Activated naive CD4-positive, alpha-beta T cell treated with anti-CD3 and anti-CD28 coated beads, Interleukin-2, amount 50 U/mL, for 72 hours (primary cell): ENCODE measurements at regions not wholly inside any gene's neighbourhood (a gene's known extent, or its start where the extent isn't known, plus 50 kb on each side); places are given as distances from the start of the nearest gene placed in this dataset.

Experiments
- ATAC-seq, 2 donors: fragments of 150-1000 bp; cut with Tn5 transposase; 2 replicates each; pipeline ENCODE4 v1.10.0; 2021; ENCODE audit warnings: mild to moderate bottlenecking in 2 of 2, moderate library complexity in 2 of 2
- DNase-seq, 2 donors: peaks; one replicate each; pipeline ENCODE4 v3.0.0; 2021 to 2022; ENCODE audit warnings: low spot score in 2 of 2
- H3K27ac Mint-ChIP-seq, 2 donors: one replicate each; pipeline ENCODE4 v1.8.0; 2022; ENCODE audit warnings: mild to moderate bottlenecking in 2 of 2, mixed read lengths in 2 of 2
- H3K36me3 Mint-ChIP-seq, 2 donors: one replicate each; pipeline ENCODE4 v1.8.0; 2022; ENCODE audit warnings: mixed read lengths in 2 of 2
- H3K9me3 Mint-ChIP-seq, 2 donors: one replicate each; pipeline ENCODE4 v1.8.0; 2022; ENCODE audit warnings: mixed read lengths in 2 of 2

DNA sequence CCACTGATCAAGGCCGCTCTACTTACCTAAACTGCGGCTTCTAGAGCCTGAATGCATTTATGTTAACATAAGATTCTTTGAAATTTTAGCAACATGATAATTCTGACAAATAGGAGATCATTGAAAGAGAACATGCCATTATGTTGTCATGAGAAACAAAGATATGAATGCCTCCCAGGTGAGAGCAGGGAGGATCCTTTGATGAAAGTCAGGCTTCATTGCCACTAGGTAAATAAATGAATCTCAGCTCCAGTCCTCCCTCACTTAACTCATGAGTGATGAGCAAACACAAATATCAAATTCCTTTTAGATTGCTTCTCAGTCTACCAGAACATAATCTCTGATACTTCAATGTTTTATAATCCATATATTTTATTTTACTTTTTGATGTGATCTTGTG, 463.2 kb upstream of the CDH7 start:
- Mint-ChIP-seq H3K27ac (no peak overlapping the region), H3K36me3 (no peaks in the 10 kb centered on the region), H3K9me3 (peaks cover 22 to 24% of the 10 kb centered on the region in 2 donors)
- DNase-seq (no peak), ATAC-seq (no peak)

- DNase-seq (no peak), ATAC-seq (no peak)
- Mint-ChIP-seq H3K27ac (no peak overlapping the region), H3K9me3 (peaks cover 26 to 29% of the 10 kb centered on the region in 2 donors), H3K36me3 (peaks cover 0 to 9% of the 10 kb centered on the region in 2 donors)
Observed at GRCh38 chr18:65282096-65282495, 468.7 kb upstream of the CDH7 start.

- DNase-seq (no peak), ATAC-seq (no peak)
- peaks cover 0 to 9% of the 10 kb centered on the region in 2 donors for H3K36me3 Mint-ChIP-seq
- peaks cover 19 to 20% of the 10 kb centered on the region in 2 donors for H3K9me3 Mint-ChIP-seq
- H3K27ac Mint-ChIP-seq = no peak overlapping the region
Observed at GRCh38 chr18:65279668-65280305, 471.0 kb upstream of the CDH7 start.

DNA sequence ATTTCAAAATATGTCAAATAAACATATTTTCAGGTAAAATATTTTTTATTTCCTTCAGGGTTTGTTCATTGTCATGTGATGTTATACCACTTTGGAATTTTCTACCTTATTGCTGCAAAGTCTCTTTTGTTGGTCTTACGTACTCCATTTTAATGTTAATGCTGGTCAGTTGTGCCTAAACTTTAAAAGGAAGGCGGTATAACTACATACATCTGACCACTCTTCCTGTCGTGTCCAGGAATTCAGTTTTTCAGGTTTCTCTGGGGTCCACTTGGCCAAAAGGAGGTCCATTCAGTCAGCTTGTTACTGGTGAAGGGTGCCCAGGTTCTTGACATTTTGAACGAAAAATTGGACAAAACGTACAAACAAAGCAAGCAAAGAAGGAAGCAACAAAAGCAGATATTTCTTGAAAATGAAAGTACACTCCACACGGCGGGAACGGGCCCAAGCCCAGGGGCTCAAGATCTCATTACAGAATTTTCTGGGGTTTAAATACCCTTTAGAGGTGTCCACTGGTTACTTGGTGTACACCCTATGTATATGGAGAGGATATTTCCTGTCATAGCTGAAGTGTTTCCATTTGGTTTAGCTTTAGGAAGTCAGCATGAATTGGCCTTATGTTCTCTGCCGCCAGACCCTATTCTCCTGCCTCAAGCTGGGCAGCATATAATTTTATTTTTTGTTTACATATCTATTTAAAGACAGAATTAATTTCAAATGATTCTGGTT, 471.7 kb upstream of the CDH7 start:
- Mint-ChIP-seq H3K9me3 (peaks cover 16 to 22% of the 10 kb centered on the region in 2 donors), H3K36me3 (peaks cover 0 to 9% of the 10 kb centered on the region in 2 donors), H3K27ac (no peak overlapping the region)
- ATAC-seq (no peak), DNase-seq (no peak)

DNA sequence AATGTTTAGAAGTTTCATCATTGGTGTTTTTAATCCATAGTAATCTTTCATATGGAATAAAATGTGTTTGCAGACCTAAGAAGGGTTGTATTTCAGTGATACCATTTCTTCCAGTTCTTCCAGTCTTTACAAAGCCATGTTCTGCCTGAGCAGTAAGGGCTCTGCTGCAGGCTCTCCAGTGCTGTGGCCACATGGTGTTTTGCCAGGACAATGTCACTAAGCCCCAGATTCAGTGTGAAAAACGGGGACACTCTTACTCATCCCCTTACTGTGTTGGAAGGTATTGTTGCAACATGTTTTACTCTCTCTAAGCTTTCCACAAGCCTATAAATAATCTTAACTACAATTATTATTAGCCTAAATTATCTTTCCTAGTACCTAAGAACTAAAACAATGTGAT, 481.4 kb upstream of the CDH7 start:
- DNase-seq (no peak), ATAC-seq (no peak)
- H3K27ac Mint-ChIP-seq = no peak overlapping the region
- H3K36me3 Mint-ChIP-seq = no peaks in the 10 kb centered on the region
- H3K9me3 Mint-ChIP-seq = peaks cover 14 to 26% of the 10 kb centered on the region in 2 donors

DNA sequence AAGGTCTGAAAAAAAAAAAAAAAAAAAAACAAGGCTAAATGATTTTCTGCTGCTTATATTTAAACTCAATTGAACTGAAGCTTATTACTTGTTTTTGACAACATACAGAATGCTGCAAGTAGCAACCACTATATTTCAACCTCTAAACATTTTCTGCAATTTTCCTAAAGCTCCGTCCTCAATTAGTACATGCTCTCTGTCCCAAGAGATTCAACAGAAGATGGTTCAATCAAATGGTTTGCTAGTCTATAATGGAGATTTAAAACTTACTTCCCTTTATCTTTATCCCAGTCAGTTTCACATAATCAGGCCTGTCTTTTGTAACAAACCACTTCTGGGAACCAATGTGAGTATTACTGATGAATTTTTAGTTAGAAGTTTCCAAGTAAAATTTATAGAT, 485.1 kb upstream of the CDH7 start:
- DNase-seq = no peak
- ATAC-seq = no peak
- Mint-ChIP-seq H3K27ac (no peak overlapping the region), H3K36me3 (no peaks in the 10 kb centered on the region), H3K9me3 (peaks cover 14 to 30% of the 10 kb centered on the region in 2 donors)

DNA sequence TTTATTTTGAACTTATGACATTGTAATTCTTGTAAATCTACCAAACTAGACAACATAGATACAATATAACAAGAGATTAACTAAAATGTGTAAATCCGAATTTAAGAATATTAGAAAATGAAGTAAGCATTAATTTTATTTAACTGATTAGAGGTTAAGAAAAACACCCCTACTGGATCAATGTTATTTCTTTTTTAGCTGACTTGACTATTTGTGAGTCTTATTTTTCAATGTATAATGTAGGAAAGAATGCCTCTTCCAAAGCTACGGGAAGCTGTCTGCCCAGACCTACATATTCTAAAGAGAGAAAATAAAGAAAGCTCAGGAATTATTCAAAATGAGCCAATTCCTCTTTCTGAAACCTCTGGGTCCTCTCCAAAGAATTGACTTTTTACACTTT, 490.8 kb upstream of the CDH7 start:
- DNase-seq (no peak), ATAC-seq (no peak)
- H3K36me3 Mint-ChIP-seq = no peaks in the 10 kb centered on the region
- peaks cover 15 to 20% of the 10 kb centered on the region in 2 donors for H3K9me3 Mint-ChIP-seq
- no peak overlapping the region for H3K27ac Mint-ChIP-seq

- Mint-ChIP-seq H3K9me3 (peaks cover 13 to 16% of the 10 kb centered on the region in 2 donors), H3K36me3 (no peaks in the 10 kb centered on the region), H3K27ac (no peak overlapping the region)
- ATAC-seq = no peak
- no peak for DNase-seq
Observed at GRCh38 chr18:65259403-65259802, 491.4 kb upstream of the CDH7 start.

DNA sequence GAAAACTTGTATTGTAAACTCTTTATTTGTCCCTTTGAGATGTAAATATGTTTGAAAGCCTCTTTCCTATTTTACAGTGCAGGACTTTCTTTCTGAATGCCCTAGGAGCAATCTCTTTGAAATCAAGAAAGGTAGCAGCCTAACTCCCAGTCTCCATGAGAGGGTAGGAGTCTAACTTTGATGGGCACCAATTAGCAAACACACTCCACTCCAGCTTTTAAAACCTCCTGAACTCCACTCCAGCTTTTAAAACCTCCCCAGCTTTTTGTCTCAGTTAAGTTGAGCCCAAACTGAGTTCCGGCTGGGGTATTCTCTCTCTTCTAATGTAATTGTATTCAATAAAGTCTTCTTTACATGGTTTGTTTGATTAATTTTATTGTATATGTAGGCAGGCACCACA, 493.7 kb upstream of the CDH7 start:
- Mint-ChIP-seq H3K9me3 (peaks cover 4 to 9% of the 10 kb centered on the region in 2 donors), H3K27ac (no peak overlapping the region), H3K36me3 (no peaks in the 10 kb centered on the region)
- ATAC-seq = no peak
- no peak for DNase-seq

DNA sequence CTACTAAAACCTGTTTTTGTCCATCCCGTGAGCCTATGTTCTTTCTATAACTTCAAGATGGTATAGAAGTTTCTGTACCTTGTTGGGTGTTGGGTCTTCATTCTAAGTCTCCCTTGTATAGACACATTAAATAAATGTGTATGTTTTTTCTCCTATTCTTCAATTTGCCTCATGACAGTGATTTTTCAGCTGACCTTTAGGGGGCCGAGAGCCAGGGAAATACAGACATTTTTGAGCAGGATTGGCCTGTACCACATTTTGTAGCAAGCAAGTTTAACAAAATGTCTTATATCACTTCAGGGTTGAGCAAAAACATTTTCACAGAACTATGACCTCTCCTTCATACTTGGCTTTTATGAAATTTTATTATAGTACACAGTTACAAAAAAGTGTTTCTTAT, 495.4 kb upstream of the CDH7 start:
- DNase-seq (no peak), ATAC-seq (no peak)
- peaks cover 4 to 9% of the 10 kb centered on the region in 2 donors for H3K9me3 Mint-ChIP-seq
- H3K36me3 Mint-ChIP-seq = no peaks in the 10 kb centered on the region
- no peak overlapping the region for H3K27ac Mint-ChIP-seq

DNA sequence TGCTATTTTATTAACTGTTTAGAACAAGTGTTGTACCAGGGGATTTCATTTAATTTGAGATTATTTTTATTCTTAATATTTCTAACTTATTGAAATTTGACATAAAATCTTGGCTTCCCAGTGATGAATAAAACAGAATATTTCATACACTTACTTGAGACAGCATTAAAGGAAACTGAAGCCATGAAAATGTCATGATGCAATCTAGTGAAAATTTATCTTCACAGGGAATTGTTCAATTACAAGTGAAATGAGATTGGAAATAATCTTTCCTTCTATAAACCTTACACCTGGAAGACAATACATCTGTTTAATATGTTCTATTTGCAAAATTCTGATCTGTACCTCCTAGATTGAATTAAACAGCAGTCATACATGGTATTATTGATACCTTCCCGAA, 511.0 kb upstream of the CDH7 start:
- peaks cover 15 to 16% of the 10 kb centered on the region in 2 donors for H3K9me3 Mint-ChIP-seq
- no peaks in the 10 kb centered on the region for H3K36me3 Mint-ChIP-seq
- no peak for ATAC-seq
- no peak for DNase-seq
- no peak overlapping the region for H3K27ac Mint-ChIP-seq

DNA sequence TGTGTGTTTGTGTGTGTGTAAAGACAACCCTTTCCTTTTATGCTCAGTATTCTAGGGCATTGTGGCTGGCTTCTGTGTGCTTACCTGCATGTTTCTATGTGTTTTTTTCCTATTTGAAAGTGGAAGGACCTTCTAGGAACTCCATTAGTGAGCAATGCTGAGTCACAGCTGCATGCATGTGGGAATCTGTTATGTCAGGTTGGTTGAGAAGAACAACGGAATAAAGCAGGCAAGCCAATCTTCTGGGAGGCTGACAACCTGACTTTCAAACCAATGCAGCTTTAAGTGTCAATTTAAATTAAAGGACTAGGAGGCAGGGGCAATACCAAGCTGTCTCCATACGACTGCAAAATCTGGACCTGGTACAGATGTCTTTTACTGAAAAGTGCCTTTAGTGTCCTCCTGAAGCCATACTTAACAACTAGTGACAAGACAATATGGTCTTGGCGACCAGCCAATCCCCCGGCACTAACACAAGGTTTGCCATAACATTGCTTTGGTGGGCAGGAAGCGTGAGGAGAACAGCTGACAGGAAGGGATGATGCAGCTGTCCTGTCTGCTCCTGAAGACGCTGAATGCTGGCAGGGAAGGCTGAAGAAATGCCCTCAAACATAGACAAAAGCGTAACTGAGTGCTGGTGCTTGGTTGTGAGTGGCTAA, 514.7 kb upstream of the CDH7 start:
- no peak for DNase-seq
- Mint-ChIP-seq H3K36me3 (no peaks in the 10 kb centered on the region), H3K9me3 (peaks cover 16 to 17% of the 10 kb centered on the region in 2 donors), H3K27ac (no peak overlapping the region)
- no peak for ATAC-seq

- no peak for DNase-seq
- Mint-ChIP-seq H3K27ac (no peak overlapping the region), H3K36me3 (no peaks in the 10 kb centered on the region), H3K9me3 (peaks cover 13 to 18% of the 10 kb centered on the region in 2 donors)
- no peak for ATAC-seq
Observed at GRCh38 chr18:65230311-65230710, 520.5 kb upstream of the CDH7 start.

DNA sequence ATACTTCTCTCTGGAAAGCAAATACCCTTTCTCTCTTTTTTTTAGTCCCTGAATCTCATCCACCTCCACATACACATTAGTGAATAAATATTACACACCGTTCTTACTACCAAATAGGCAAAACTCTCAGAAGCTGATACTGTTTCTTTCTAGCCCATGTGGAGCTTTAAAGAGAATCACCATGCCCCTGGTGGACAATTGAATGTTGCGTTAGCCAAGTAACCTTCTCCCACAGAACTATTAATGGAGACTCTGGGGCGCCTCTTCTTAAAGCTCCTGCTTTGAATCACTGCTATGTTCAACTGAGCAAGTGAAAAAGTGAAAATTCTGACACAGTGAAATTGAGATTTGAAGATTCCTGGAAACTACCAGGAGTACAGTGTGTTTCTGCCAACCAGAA, 522.8 kb upstream of the CDH7 start:
- no peak for ATAC-seq
- no peak for DNase-seq
- Mint-ChIP-seq H3K9me3 (peaks cover 15 to 19% of the 10 kb centered on the region in 2 donors), H3K27ac (no peak overlapping the region), H3K36me3 (no peaks in the 10 kb centered on the region)

- H3K36me3 Mint-ChIP-seq = no peaks in the 10 kb centered on the region
- DNase-seq = no peak
- peaks cover 21 to 23% of the 10 kb centered on the region in 2 donors for H3K9me3 Mint-ChIP-seq
- H3K27ac Mint-ChIP-seq = no peak overlapping the region
- no peak for ATAC-seq
Observed at GRCh38 chr18:65221736-65222135, 529.1 kb upstream of the CDH7 start.

GRCh38 chr18:65221115-65221514, 529.7 kb upstream of the CDH7 start:
- DNase-seq = no peak
- Mint-ChIP-seq H3K9me3 (peaks cover 23% of the 10 kb centered on the region in 2 donors), H3K27ac (no peak overlapping the region), H3K36me3 (no peaks in the 10 kb centered on the region)
- no peak for ATAC-seq

DNA sequence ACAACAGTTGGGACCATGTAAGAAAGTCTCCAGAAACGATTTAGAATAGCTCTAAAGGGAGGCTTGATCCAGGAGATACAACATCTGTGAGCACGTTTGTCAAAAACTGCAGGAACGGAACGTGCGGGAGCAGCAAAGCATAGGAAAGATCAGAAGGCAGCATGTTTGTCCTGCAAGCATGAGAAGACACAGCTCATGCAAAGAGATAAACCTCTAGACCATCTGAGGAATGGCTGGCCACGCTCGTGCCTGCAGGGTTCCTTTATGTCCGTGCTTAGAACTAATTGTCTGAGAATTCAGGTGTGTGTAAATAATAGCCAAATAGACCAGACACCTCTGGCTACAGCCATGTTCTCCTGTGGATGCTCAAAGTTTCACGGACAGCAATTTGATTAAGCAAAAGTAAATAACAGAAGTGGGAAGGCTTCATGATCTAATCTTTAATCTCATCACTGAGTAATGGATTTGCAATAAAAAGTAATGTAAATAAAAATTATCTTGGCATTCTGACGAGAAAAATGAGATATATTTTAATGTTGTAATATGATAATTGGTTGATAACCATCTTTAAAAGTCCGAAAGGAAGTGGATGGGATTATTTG, 534.8 kb upstream of the CDH7 start:
- no peak for ATAC-seq
- peaks cover 0 to 5% of the 10 kb centered on the region in 2 donors for H3K36me3 Mint-ChIP-seq
- H3K27ac Mint-ChIP-seq = no peak overlapping the region
- no peak for DNase-seq
- peaks cover 24 to 31% of the 10 kb centered on the region in 2 donors for H3K9me3 Mint-ChIP-seq
